ENCODE measurements at regions not wholly inside any gene's neighbourhood (a gene's known extent, or its start where the extent isn't known, plus 50 kb on each side); places are given as distances from the start of the nearest gene placed in this dataset.
"Not testable (repeated sequence)": the region's sequence is repeated elsewhere in the genome, so short reads cannot be mapped to it uniquely, and the experiment has no call there.

DNA sequence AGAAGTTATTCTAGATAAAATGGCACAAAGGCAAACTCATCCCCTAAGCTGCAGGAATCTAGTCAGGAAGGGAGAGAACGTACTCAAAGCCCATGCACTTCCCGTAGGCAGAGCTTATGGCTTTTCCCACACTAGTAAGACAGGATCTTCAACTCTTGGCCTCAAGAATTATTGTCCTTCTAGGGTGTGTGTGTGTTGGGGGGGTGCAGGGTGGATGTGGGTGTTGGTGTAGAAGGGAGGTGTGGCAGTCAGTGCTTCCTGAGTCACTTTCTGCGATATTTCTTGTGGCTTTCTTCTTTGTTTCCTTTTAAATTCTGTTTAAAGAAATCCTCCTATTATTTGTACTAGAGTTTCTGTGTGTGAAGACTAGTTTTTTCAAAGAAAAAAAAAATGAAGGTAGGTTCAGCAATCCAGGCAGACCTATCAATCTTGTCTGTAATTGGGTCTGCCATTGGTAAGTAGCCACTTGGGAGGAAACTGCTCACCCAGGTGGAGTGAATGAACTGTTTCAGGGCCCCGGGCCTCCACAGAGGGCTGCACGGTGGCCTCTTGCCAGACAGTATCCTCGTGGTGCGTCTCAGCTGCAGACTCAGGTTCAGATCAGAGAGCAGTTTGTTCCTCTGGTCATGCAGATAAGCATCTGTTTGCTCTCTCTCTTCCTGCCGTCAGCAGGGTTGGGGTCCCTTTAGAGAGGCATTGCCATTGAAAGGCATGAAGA is 131.9 kb downstream of the NPR3 start:
- no peak for DNase-seq

DNA sequence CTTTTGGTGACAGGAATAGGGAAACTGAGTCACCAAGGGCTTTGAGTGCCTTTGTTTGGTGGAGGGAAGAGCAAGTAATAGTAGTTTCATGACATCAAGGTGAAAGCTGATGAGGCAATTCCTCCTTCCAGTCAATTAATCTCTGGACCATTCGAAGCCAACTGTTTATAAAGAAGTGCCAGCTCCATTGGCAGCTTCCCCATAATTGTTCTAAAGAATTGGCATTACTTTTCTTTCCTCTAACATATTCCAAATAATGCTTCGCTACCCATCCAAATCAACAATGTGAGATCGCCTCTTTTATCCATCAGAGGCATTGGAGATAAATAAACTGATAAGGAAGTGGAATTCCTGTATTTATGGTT is 132.4 kb downstream of the NPR3 start:
- no peak for DNase-seq

DNA sequence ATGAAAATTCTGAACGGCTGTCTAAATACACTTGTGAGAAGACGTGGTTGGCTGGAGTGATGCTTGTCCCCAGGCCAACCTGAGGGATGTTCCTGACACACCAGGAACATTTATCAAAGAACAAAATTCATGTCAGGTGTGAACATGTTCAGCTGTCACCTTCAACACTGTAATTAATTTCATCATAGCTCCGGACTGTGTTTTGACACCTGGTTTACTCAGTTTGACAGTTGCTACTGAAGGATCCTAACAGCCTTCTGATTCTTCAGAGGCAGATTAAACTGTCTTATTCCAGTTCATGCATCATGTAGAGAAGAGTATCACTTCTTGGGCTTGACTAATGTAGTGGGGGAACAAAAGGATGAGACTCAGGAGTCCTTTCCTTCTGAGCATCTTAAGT is 134.1 kb downstream of the NPR3 start:
- no peak for DNase-seq

DNA sequence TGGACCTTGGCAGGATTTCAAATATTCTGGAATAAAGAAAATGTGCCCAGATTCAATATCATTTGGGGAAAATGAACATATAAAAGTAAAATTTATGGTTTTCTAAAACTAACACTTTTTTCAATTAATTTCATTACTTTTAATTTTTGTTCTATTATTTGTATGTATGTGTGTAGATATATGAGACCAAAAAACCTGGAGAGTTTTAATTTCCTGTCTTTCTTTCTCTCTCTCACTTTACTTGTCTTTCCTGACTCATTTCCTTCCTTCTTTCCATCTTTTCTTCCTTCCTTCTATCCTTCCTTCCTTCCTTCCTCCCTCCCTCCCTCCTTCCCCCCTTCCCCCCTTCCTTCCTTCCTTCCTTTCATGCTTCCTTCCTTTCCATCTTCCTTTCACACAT is 137.0 kb downstream of the NPR3 start:
- DNase-seq = no peak

DNA sequence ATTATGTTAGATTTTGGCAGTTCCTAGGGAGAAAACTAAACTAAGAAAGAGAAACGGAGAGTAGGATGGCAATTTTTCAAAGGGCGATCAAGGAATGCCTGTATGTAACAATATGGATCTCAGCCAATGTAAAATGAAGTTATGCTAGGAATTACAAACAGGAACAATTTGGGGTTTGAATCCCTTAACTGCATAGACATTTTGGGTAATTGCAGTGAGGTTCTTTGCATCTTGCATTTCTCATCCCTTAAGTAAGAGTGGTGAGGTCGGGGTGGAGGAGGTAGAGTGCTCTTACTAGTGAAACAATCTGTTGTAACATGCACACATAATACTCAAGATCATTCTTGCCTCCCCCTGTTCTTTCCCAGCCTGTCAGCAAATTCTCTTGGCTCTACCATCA is 137.6 kb downstream of the NPR3 start:
- DNase-seq = no peak

DNA sequence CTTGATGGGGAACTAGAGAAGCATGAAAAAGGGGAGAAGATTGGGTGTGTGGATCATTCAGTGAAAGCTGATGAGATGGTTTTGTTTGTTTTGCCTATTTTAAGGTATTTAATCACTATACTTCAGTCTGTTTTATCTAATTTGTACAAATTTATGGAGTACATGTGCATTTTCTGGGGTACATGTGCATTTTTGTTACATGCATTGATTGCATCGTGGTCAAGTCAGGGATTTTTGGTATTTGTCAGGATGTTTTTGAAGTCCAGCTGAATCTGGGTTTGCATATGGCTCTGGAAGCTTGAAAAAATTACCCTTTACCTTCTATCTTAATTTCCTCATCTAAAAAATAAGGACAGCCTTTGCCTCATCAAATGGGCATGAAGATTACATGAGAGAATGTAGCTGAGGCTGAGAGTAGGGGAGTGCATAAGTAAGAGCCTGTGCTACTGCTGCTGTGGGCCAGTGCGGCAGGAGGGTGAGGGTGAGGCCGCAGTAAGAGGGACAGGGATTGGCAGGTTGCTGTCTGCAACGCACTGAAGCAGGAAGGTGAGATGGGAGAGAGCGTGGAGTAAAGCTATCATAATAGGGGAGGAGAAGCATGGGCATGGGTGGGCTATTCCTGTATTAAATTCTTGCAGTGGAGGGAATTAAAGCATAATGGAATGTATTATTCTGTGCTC is 139.8 kb downstream of the NPR3 start:
- DNase-seq = no peak

DNA sequence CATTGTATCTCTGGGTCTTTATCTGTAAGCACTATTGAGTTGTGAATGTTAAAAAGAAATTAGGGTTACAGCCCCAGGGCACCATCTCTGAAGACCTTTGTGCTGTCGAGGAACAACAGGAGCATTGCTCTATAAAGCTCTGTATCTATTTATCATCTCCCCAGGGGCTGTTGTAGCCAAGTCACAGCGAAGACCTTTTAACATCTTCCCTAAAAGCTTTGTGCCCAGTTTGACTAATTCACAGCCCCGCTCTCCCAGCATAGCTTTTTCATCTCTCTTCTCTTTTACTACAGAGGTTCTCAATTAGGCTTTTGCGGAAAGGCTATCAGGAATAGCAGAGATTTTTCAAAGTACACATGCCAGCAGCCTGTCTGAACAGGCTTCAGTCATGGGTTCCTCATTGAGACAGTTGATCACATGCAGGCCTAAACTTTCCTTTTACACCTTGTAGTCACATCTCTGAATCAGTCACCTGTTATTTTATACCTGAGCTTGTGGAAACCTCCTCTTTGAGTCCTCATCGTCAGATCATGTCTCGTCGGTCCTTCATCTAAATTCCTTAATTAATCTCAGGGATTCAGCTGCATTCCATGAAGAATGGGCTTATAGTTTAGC is 140.5 kb downstream of the NPR3 start:
- DNase-seq = no peak

DNA sequence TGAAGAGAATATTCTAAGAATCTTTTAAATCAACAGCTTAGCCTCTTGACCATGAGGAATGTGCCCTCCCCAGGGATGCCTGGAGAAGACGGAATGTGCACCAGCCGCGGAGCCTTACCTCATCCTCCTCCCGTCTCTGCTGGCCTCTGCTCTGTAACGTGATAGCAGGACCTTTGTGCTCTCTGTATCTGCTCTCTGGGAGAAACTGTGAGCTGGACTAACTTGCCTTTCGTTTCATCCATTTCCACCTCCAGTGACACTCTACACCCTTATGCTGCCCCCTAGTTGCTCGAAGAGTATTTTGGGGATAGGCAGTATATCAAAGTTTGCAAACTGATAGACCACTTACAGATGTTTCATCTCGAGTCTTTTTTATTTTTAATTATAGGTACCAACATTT is 141.4 kb downstream of the NPR3 start:
- no peak for DNase-seq

DNA sequence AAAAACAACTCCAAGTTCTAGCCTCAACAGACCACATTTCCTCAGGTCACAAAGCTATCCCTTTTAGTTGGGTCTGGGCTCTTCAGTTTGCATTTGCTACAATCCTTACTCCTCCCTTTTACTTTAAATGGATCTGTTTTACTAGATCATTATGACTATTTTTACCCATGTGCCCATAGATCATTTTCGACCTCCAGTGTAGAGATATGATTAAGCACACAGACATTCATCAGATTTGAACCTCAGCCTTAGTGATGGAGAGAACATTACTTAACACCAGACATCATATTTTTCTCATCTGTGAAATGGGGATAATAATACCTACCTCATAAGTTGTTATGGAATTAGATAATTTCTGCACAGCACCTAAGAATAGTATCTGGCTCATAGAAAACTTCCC is 141.9 kb downstream of the NPR3 start:
- DNase-seq = no peak

DNA sequence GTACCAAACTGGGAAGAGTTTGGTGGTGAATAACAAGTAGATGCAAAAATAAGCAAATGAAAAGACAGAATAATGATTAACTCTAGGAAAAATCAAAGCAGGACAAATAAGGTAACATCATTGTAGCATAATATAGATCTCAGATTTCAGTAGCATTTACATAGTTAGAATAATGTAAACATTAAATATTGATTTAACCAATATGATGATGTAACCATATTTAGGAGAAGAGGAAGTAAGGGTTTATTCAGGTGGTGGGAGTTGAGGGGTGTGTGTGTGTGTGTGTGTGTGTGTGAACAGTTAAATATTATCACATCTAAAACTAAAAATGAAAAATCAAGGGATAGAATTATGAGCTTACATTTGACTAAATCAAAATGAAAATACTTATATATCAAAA is 143.4 kb downstream of the NPR3 start:
- no peak for DNase-seq

DNA sequence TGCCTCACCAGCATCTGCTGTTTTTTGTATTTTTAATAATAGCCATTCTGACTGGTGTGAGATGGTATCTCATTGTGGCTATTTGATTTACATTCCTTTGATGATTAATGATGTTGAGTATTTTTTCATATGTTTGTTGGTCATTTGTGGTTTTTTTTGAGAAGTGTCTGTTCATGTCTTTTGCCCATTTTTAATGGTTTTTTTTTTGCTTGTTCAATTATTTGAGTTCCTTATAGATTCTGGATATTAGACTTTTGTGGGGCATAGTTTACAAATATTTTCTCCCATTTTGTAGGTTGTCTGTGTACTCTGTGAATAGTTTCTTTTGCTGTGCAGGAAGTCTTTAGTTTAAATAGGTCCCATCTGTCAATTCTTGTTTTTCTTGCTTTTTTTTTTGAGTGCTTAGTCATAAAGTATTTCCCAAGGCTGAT is 148.1 kb downstream of the NPR3 start:
- DNase-seq = no peak

DNA sequence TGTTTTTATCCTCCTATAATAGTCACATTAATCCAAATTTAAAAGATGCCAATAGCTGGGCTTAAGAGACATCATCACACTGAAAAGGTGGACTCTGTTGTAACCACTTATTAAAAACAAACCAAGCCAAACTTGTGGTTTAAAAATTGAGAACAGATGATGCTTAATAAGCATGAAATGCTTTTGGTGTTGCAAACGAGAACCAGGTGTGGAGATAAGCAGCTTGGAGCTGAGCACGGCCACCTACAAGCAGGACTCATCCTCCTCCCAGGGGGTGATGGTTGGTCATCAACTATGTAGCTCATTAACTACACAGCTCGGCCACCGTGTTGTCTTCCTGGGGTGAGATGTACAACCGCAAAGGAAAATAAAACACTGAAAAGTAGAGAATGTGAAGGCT is 154.4 kb downstream of the NPR3 start:
- DNase-seq = no peak

DNA sequence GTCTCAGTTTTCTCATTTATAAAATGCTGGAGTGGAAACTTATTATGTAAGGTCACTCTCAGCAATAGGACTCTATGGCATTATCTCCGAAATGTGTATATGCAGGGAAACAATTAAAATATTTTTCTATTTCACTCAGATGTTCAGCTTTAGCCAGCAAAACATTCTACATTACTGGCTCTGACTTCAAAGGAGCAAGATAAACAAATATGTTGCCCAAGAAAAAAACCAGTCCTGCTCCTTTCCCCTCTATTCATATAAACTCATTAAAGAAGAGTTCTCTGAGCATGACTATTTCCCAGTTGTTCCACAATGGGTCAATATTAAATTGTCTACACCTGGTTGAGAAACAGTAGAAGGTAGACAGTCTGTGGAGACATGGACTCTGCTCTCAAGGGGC is 155.0 kb downstream of the NPR3 start:
- DNase-seq = no peak

DNA sequence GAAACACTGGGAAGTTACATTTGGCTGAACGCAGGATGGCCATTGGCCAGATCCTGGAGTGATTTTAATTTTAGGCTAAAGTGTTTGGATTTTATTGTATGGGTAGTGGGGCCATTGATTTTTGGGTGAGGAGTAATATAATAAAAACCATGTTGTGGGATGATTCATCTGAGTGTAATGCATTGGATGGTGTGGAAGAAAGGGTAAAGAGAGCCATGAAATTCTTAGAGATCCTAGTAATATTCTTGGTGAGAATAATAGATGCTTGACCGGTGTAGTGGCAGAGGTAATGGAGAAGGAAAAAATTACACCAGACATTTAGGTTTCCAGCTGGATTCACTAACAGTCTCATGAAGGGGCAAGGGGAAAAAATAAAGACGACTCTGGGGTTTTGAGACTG is 158.1 kb downstream of the NPR3 start:
- no peak for DNase-seq

DNA sequence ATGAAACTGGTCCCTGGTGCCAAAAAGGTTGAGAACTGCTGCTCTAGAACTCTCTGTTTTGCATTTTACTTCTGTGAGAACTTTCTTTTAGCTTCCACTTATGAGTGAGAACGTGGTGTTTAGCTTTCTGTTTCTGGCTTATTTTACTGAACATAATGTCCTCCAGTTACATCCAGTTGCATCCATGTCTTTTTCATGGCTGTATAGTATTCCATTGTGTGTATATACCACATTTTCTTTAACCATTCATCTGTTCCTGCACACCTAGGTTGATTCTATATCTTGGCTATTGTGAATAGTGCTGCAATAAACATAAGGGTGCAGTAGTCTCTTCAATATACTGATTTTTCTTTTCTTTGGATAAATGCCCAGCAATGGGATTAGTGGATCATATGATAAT is 165.7 kb downstream of the NPR3 start:
- no peak for DNase-seq

DNA sequence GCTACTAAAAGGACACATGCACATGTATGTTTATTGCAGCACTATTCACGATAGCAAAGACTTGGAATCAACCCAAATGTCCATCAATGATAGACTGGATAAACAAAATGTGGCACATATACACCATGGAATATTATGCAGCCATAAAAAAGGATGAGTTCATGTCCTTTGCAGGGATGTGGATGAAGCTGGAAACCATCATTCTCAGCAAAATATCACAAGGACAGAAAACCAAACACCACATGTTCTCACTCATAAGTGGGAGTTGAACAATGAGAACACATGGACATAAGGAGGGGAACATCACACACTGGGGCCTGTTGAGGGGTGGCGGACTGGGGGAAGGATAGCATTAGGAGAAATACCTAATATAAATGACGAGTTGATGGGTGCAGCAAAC is 168.2 kb downstream of the NPR3 start:
- not testable (repeated sequence) for DNase-seq

DNA sequence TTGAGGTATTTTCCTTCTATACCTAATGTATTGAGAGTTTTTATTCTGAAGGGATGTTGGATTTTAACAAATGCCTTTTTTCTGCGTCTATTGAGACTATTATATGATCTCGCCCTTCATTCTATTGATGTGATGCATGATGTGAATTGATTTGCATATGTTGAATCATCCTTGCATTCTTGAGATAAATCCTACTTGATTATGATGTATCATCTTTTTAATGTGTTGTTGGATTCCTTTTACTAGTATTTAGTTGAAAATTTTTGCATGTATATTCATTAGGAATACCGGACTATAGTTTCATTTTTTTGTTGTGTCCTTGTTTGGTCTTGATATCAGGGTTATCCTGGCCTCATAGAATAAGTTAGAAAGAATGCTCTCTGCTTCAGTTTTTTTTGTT is 169.7 kb downstream of the NPR3 start:
- no peak for DNase-seq

DNA sequence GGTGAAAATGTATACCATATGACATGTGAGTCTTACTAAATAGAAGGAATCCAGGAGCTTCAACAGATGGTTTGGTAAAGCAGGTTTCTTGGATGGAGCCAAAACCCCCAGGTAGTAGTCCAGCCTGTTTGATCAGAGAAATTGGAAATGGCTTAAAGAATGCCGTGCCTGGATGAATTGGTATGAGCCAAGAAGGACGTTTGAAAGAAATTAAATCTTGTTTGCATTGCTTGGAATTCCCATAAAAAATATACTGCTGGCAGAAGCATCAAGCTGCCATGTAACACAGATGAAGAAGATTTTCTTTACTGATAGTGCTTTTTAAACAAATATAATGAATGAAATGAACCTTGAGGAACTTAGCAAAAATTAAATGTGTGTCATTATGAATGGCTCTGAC is 176.3 kb downstream of the NPR3 start:
- no peak for DNase-seq

DNA sequence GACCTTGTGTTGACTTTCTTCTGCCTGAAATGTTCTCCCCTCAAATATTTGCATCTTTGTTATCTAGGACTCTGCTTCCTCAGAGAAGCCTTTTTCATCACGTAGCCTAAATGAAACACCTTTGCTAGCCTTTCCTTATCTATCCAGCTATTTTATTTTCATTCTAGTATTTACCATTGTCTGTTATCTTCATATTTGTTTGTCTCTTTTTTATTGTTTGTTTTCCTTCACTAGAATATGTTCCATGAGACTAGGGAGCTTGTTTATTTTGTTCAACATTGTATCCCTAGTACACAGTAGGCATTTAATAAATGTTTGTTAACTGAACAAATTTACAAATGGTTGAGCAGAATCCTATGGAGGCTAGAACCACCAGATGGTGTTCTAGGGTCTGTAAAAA is 178.0 kb downstream of the NPR3 start:
- DNase-seq = no peak

DNA sequence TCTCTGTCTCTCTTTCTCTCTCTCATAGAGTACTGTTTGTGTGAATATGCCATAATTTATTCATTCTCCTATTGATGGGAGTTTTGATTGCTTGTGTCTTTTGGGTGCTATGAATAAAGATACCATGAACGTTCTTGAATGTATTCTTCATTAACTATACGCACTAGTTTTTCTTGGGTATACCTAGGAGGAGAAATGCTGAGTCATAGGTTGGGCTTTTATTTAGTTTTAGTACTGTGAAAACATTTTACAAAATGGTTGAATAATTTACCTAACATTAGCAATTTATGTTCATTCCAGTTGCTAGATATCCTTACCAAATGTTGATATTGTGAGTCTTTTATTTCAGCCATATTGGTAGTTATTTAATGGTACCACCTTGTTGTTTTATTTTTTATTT is 192.5 kb downstream of the NPR3 start:
- no peak for DNase-seq

DNA sequence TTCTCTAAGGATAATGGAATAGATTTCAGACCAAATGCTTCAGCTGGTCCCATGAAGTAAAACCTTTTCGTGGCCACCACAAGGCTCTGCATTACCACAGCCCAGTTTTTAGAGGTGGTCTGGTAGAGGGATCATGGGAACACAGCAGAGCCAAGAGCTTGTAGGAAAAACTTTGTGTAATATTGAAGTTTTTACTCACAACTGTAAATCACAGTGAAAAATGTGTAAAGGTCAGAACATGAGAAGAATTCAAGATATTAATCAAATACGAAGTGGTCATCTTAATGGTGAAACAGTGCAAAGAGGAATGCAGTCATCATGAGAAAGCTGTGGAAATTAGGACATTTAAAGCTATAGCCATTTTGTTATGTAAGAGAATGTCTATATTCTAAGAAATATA is 197.5 kb downstream of the NPR3 start:
- no peak for DNase-seq

DNA sequence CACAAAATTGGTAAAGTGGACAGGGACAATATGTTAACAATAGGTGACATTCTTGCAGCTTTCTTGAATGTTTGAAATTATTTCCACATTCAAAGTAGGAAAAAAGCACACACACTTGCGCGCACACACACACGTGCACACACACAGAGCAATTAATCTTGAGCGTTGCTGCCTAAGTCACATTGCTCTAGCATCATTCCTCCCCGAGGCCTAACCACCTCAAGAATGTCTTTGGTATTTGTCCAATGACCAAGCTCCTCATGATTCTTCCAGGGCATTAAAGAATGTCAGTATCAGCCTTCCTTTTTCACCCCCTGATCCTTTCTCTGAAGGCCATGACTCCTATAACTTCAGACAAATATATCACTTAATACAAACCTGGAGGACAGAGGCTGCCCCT is 198.1 kb downstream of the NPR3 start:
- no peak for DNase-seq

DNA sequence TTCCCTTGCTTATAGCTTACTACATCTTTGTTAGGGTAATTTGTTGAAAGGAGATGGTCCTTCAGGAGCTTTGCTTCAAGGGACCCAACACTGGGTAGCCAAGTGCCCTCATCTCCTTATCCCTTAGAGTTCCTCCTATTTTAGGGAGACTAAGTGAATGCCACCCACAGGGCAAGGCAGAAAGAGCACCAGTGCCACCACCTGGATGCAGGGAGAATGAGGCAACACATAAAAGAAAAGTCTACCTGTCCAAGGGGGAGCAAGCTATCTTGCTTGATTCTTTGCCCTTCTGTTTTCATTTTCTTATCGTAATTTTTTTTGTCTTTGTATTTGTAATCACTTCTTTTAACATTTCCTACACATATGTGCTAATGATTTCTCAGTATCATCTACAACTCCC is 205.5 kb downstream of the NPR3 start:
- DNase-seq = no peak

DNA sequence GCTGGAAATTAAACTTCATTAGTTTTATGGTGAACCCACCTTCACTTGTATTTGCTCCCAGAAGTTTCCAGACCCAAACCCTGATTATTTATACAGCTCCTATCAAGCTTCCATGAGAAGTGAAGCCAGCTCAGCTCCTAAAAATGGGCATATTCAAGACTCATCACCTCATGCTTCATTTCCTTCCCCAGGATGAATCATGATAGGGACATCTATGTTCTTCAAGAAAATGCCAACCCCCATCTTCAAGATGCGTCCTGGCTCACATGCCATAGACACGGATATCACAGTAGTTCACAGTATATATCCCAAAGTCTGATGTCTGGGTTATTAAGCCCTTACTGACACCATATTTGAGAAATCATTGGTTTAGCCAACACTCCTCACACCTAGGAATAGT is 217.6 kb downstream of the NPR3 start:
- DNase-seq = no peak

DNA sequence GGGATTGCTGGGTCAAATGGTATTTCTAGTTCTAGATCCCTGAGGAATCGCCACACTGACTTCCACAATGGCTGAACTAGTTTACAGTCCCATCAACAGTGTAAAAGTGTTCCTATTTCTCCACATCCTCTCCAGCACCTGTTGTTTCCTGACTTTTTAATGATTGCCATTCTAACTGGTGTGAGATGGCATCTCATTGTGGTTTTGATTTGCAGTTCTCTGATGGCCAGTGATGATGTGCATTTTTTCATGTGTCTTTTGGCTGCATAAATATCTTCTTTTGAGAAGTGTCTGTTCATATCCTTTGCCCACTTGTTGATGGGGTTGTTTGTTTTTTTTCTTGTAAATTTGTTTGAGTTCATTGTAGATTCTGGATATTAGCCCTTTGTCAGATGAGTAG is 220.3 kb downstream of the NPR3 start:
- DNase-seq = not testable (repeated sequence)

Data from central memory CD4-positive, alpha-beta T cell (primary cell).